Liver (tissue), 7 donors: ENCODE measurements at regions not wholly inside any gene's neighbourhood (a gene's known extent, or its start where the extent isn't known, plus 50 kb on each side); places are given as distances from the start of the nearest gene placed in this dataset.
A peak's percentile ranks its signal among the peaks of the same experiment; 100 is the strongest.

ENCODE experiments used
- DNase-seq: peaks from one replicate; pipeline ENCODE4 v3.0.0-alpha.2; 2017; ENCODE audit warnings: low spot score
- H3K27ac ChIP-seq, 2 donors: one replicate each; pipeline ENCODE4 v1.7.0; 2013; ENCODE audit warnings: inconsistent platforms in 2 of 2, low read length in 2 of 2, control low read depth in 1 of 2, low read depth in 1 of 2, mild to moderate bottlenecking in 1 of 2
- H3K27me3 ChIP-seq, 4 donors: one replicate each; pipeline versions ENCODE4 v1.6.1 to v1.7.0; 2013; ENCODE audit warnings: low read length in 3 of 4, inconsistent platforms in 1 of 4, mild to moderate bottlenecking in 1 of 4, moderate library complexity in 1 of 4; ENCODE audit not compliant: control insufficient read depth in 4 of 4, insufficient read depth in 4 of 4
- H3K36me3 ChIP-seq, 4 donors: one replicate each; pipeline versions ENCODE4 v1.6.1 to v1.7.0; 2013; ENCODE audit warnings: low read length in 3 of 4, mild to moderate bottlenecking in 3 of 4, low read depth in 1 of 4, moderate library complexity in 1 of 4; ENCODE audit not compliant: control insufficient read depth in 4 of 4, insufficient read depth in 3 of 4
- H3K4me1 ChIP-seq, 4 donors: one replicate each; pipeline versions ENCODE4 v1.6.1 to v1.7.0; 2013; ENCODE audit warnings: low read length in 3 of 4, mild to moderate bottlenecking in 3 of 4, moderate library complexity in 1 of 4; ENCODE audit not compliant: control insufficient read depth in 4 of 4, insufficient read depth in 4 of 4
- H3K4me3 ChIP-seq, 3 donors: one replicate each; pipeline versions ENCODE4 v1.6.1 to v1.7.0; 2013; ENCODE audit warnings: low read length in 3 of 3, control low read depth in 1 of 3, low read depth in 1 of 3, mild to moderate bottlenecking in 1 of 3
- H3K9ac ChIP-seq, 2 donors: one replicate each; pipeline ENCODE4 v1.7.0; 2013; ENCODE audit warnings: low read length in 2 of 2, mild to moderate bottlenecking in 2 of 2, moderate library complexity in 2 of 2, control low read depth in 1 of 2, low read depth in 1 of 2
- H3K9me3 ChIP-seq, 4 donors: one replicate each; pipeline versions ENCODE4 v1.6.1 to v1.7.0; 2013; ENCODE audit warnings: low read length in 3 of 4; ENCODE audit not compliant: control insufficient read depth in 4 of 4
- ATF3 ChIP-seq: IDR thresholded peaks from 2 replicates; pipeline ENCODE4 v1.6.1; 2016; ENCODE audit warnings: antibody characterized with exemption
- FOXA1 ChIP-seq: IDR thresholded peaks from 2 replicates; pipeline ENCODE4 v1.6.1; 2016; ENCODE audit warnings: antibody characterized with exemption
- FOXA2 ChIP-seq: IDR thresholded peaks from 2 replicates; pipeline ENCODE4 v1.6.1; 2016; ENCODE audit warnings: antibody characterized with exemption
- HNF4G ChIP-seq: IDR thresholded peaks from 2 replicates; pipeline ENCODE4 v1.6.1; 2016; ENCODE audit warnings: antibody characterized with exemption
- JUND ChIP-seq, 2 donors: IDR thresholded peaks; 2 replicates each; pipeline ENCODE4 v1.6.1; 2016; ENCODE audit warnings: antibody characterized with exemption in 2 of 2
- NR2F2 ChIP-seq: IDR thresholded peaks from 2 replicates; pipeline ENCODE4 v1.6.1; 2016; ENCODE audit warnings: antibody characterized with exemption
- RAD21 ChIP-seq, 2 donors: IDR thresholded peaks; 2 replicates each; pipeline ENCODE4 v1.6.1; 2016; ENCODE audit warnings: antibody characterized with exemption in 2 of 2, mild to moderate bottlenecking in 2 of 2
- RXRA ChIP-seq, 2 donors: IDR thresholded peaks; 2 replicates each; pipeline ENCODE4 v1.6.1; 2017 to 2018; ENCODE audit warnings: antibody characterized with exemption in 2 of 2, mild to moderate bottlenecking in 1 of 2
- SP1 ChIP-seq: IDR thresholded peaks from 2 replicates; pipeline ENCODE4 v1.6.1; 2018; ENCODE audit warnings: antibody characterized with exemption, mild to moderate bottlenecking
- ZBTB33 ChIP-seq: IDR thresholded peaks from 2 replicates; pipeline ENCODE4 v1.6.1; 2016; ENCODE audit warnings: antibody characterized with exemption
- WGBS: extraction: QIAGEN DNeasy Blood & Tissue Kit; methylation state at CpG from one replicate; pipeline ENCODE4 v1.1.7; 2013; 5-methylcytosine and 5-hydroxymethylcytosine counted together
- TF ChIP-seq, protein P1 (sequence below): IDR thresholded peaks from 2 replicates; pipeline ENCODE4 v1.6.1; 2016; ENCODE audit warnings: antibody characterized with exemption
- TF ChIP-seq, protein P2 (sequence below): IDR thresholded peaks from 2 replicates; pipeline ENCODE4 v1.6.1; 2016; ENCODE audit warnings: antibody characterized with exemption, mild to moderate bottlenecking
- donor health status: healthy.
- donor health status: healthy.
- donor health status: healthy.
- donor health status: healthy.

DNA sequence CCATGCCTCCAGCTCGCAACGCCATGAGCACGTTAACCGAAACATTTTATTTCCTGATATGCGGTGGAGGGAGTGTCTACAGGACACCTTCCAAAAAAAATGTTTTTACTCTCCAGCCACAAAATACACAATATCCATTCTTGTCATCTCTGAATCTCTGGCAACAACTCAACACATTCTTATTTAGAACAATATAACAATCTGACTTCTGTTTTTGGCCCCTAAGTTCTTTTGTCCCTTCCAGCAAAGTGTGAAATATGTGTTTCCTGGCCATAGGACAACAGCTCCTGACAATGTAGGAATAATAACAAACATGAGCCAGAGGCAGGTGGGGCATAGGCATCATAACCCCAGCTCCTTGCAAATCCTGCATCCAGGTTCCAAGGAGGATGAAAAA, 163.0 kb downstream of the DDX1 start:
- no peak for DNase-seq
- H3K9ac ChIP-seq: no peak overlapping the region
- no peaks in the 10 kb centered on the region for H3K4me1 ChIP-seq
- no peaks in the 10 kb centered on the region for H3K27me3 ChIP-seq
- H3K4me3 ChIP-seq: no peak overlapping the region
- no peaks in the 10 kb centered on the region for H3K36me3 ChIP-seq
- H3K27ac ChIP-seq: no peak overlapping the region
- TF ChIP-seq HNF4G: no peak
- no peak for TF ChIP-seq JUND (IDR thresholded peaks at IDR 0.05)
- no peak for TF ChIP-seq FOXA1
- TF ChIP-seq NR2F2: no peak
- no peak for TF ChIP-seq RXRA (IDR thresholded peaks at IDR 0.05)
- no peak for TF ChIP-seq SP1
- WGBS: 91% methylated on average over 5 of the region's 5 CpGs
- H3K9me3 ChIP-seq: no peaks in the 10 kb centered on the region

GRCh38 chr2:15755528-15755927, 163.9 kb downstream of the DDX1 start:
- no peaks in the 10 kb centered on the region for H3K36me3 ChIP-seq
- no peaks in the 10 kb centered on the region for H3K9me3 ChIP-seq
- H3K27ac ChIP-seq: no peak overlapping the region
- no peaks in the 10 kb centered on the region for H3K4me1 ChIP-seq
- 94% methylated on average over 2 of the region's 2 CpGs for WGBS
- H3K9ac ChIP-seq: no peak overlapping the region
- no peak for DNase-seq
- TF ChIP-seq ATF3 (no peak), NR2F2 (no peak), JUND (IDR thresholded peaks at IDR 0.05) (no peak), FOXA2 (no peak), ZBTB33 (no peak), RAD21 (IDR thresholded peaks at IDR 0.05) (no peak)
- TF ChIP-seq, protein P1, sequence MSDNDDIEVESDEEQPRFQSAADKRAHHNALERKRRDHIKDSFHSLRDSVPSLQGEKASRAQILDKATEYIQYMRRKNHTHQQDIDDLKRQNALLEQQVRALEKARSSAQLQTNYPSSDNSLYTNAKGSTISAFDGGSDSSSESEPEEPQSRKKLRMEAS: no peak
- TF ChIP-seq, protein P2, sequence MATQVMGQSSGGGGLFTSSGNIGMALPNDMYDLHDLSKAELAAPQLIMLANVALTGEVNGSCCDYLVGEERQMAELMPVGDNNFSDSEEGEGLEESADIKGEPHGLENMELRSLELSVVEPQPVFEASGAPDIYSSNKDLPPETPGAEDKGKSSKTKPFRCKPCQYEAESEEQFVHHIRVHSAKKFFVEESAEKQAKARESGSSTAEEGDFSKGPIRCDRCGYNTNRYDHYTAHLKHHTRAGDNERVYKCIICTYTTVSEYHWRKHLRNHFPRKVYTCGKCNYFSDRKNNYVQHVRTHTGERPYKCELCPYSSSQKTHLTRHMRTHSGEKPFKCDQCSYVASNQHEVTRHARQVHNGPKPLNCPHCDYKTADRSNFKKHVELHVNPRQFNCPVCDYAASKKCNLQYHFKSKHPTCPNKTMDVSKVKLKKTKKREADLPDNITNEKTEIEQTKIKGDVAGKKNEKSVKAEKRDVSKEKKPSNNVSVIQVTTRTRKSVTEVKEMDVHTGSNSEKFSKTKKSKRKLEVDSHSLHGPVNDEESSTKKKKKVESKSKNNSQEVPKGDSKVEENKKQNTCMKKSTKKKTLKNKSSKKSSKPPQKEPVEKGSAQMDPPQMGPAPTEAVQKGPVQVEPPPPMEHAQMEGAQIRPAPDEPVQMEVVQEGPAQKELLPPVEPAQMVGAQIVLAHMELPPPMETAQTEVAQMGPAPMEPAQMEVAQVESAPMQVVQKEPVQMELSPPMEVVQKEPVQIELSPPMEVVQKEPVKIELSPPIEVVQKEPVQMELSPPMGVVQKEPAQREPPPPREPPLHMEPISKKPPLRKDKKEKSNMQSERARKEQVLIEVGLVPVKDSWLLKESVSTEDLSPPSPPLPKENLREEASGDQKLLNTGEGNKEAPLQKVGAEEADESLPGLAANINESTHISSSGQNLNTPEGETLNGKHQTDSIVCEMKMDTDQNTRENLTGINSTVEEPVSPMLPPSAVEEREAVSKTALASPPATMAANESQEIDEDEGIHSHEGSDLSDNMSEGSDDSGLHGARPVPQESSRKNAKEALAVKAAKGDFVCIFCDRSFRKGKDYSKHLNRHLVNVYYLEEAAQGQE: no peak
- no peaks in the 10 kb centered on the region for H3K27me3 ChIP-seq
- no peak overlapping the region for H3K4me3 ChIP-seq

- WGBS: 97% methylated on average over 2 of the region's 2 CpGs
- peak; percentile 19 for DNase-seq
Measured at GRCh38 chr2:15756011-15756550, 164.4 kb downstream of the DDX1 start.

More at GRCh38 chr2:15756011-15756550, 164.4 kb downstream of the DDX1 start:
- Histone ChIP-seq H3K9me3 (no peaks in the 10 kb centered on the region), H3K9ac (no peak overlapping the region), H3K27ac (no peak overlapping the region), H3K4me1 (no peaks in the 10 kb centered on the region), H3K27me3 (no peaks in the 10 kb centered on the region), H3K36me3 (no peaks in the 10 kb centered on the region), H3K4me3 (no peak overlapping the region)
- TF ChIP-seq RAD21 (IDR thresholded peaks at IDR 0.05): no peak
- TF ChIP-seq FOXA2: no peak
- TF ChIP-seq RXRA (IDR thresholded peaks at IDR 0.05): no peak
- TF ChIP-seq HNF4G: no peak
